OCI-LY3 (cell line): ENCODE measurements at regions not wholly inside any gene's neighbourhood (a gene's known extent, or its start where the extent isn't known, plus 50 kb on each side); places are given as distances from the start of the nearest gene placed in this dataset.

ENCODE experiments used
- H2AFZ ChIP-seq: fragments of 200-600, 300-600 bp; shearing (Covaris generic); 2 replicates; pipeline ENCODE4 v1.6.0; 2014; ENCODE audit warnings: antibody characterized with exemption, low read depth, low read length
- H3K27ac ChIP-seq: fragments of 200-600, 300-600 bp; sonication (generic); 2 replicates; pipeline ENCODE4 v1.5.1; 2014; ENCODE audit warnings: mild to moderate bottlenecking, low read length, moderate library complexity, mixed read lengths
- H3K27me3 ChIP-seq: fragments of 200-600, 300-600 bp; sonication (generic); 2 replicates; pipeline ENCODE4 v1.6.1; 2014; ENCODE audit warnings: low read depth, low read length, mixed read lengths
- H3K36me3 ChIP-seq: fragments of 200-600, 300-600 bp; sonication (generic); replicated peaks from 2 replicates; pipeline ENCODE3; 2014; ENCODE audit warnings: low read depth, low read length, mixed read lengths
- H3K4me1 ChIP-seq: fragments of 300-600, 200-600 bp; sonication (generic); 2 replicates; pipeline ENCODE4 v1.6.1; 2014; ENCODE audit warnings: low read length, mixed read lengths
- H3K4me2 ChIP-seq: fragments of 200-600, 300-600 bp; sonication (generic); 2 replicates; pipeline ENCODE4 v1.6.1; 2014; ENCODE audit warnings: low read length, mixed read lengths
- H3K4me3 ChIP-seq: fragments of 300-600, 200-600 bp; sonication (generic); 2 replicates; pipeline ENCODE4 v1.5.1; 2014; ENCODE audit warnings: antibody characterized with exemption, mild to moderate bottlenecking, low read length, moderate library complexity
- H3K79me2 ChIP-seq: fragments of 300-600, 200-600 bp; shearing (Covaris generic); 2 replicates; pipeline ENCODE4 v1.6.1; 2014; ENCODE audit warnings: mild to moderate bottlenecking, low read length, mixed read lengths
- H3K9ac ChIP-seq: fragments of 300-600, 200-600 bp; shearing (Covaris generic); 2 replicates; pipeline ENCODE4 v1.6.0; 2014; ENCODE audit warnings: mild to moderate bottlenecking, low read length, moderate library complexity
- H3K9me3 ChIP-seq: fragments of 200-600, 300-600 bp; shearing (Covaris generic); 2 replicates; pipeline ENCODE4 v1.6.1; 2014; ENCODE audit warnings: low read length, mixed read lengths; ENCODE audit not compliant: insufficient read depth
- H4K20me1 ChIP-seq: fragments of 200-600, 300-600 bp; sonication (generic); 2 replicates; pipeline ENCODE4 v1.6.1; 2016; ENCODE audit warnings: low read length, mixed read lengths; ENCODE audit not compliant: insufficient read depth
- EZH2phosphoT487 ChIP-seq: fragments of 200-600 bp; shearing (Covaris generic); IDR thresholded peaks from 2 replicates; pipeline ENCODE4 v1.6.1; 2018; ENCODE audit warnings: antibody characterized with exemption, mixed run types, low read depth
- TF ChIP-seq, protein P1 (sequence below): fragments of 200-600, 300-600 bp; sonication (generic); IDR thresholded peaks from 2 replicates; pipeline ENCODE4 v1.5.1; 2014; ENCODE audit warnings: antibody characterized with exemption, low read length, low read depth

GRCh38 chr1:61515096-61515495, 209.8 kb downstream of the TM2D1 start:
- Histone ChIP-seq H3K27me3 (no peaks in the 10 kb centered on the region), H3K4me2 (no peak overlapping the region), H4K20me1 (no peaks in the 10 kb centered on the region), H3K79me2 (no peaks in the 10 kb centered on the region), H2AFZ (no peak overlapping the region), H3K4me3 (no peak overlapping the region), H3K27ac (no peak overlapping the region), H3K9me3 (no peaks in the 10 kb centered on the region), H3K36me3 (no peaks in the 10 kb centered on the region), H3K9ac (no peak overlapping the region), H3K4me1 (no peaks in the 10 kb centered on the region)
- TF ChIP-seq EZH2phosphoT487, result no peak
- TF ChIP-seq, protein P1, sequence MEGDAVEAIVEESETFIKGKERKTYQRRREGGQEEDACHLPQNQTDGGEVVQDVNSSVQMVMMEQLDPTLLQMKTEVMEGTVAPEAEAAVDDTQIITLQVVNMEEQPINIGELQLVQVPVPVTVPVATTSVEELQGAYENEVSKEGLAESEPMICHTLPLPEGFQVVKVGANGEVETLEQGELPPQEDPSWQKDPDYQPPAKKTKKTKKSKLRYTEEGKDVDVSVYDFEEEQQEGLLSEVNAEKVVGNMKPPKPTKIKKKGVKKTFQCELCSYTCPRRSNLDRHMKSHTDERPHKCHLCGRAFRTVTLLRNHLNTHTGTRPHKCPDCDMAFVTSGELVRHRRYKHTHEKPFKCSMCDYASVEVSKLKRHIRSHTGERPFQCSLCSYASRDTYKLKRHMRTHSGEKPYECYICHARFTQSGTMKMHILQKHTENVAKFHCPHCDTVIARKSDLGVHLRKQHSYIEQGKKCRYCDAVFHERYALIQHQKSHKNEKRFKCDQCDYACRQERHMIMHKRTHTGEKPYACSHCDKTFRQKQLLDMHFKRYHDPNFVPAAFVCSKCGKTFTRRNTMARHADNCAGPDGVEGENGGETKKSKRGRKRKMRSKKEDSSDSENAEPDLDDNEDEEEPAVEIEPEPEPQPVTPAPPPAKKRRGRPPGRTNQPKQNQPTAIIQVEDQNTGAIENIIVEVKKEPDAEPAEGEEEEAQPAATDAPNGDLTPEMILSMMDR, result no peak
